Endothelial cell (in vitro differentiated cells): ENCODE measurements at regions not wholly inside any gene's neighbourhood (a gene's known extent, or its start where the extent isn't known, plus 50 kb on each side); places are given as distances from the start of the nearest gene placed in this dataset.

Experiments used
- DNase-seq: peaks from one replicate; pipeline ENCODE4 v3.0.0; 2021; ENCODE audit warnings: low spot score
- H3K27ac Mint-ChIP-seq: one replicate; pipeline ENCODE4 v1.8.0; 2021; ENCODE audit warnings: mixed read lengths, inconsistent platforms; ENCODE audit not compliant: unreplicated experiment
- H3K27me3 Mint-ChIP-seq: one replicate; pipeline ENCODE4 v1.8.0; 2021; ENCODE audit warnings: mild to moderate bottlenecking, moderate library complexity, mixed read lengths, inconsistent platforms; ENCODE audit not compliant: unreplicated experiment
- H3K36me3 Mint-ChIP-seq: one replicate; pipeline ENCODE4 v1.8.0; 2021; ENCODE audit warnings: mild to moderate bottlenecking, low read depth, mixed read lengths, inconsistent platforms; ENCODE audit not compliant: unreplicated experiment
- H3K4me1 Mint-ChIP-seq: one replicate; pipeline ENCODE4 v1.8.0; 2021; ENCODE audit warnings: mild to moderate bottlenecking, mixed read lengths, inconsistent platforms; ENCODE audit not compliant: unreplicated experiment
- H3K4me3 Mint-ChIP-seq: one replicate; pipeline ENCODE4 v1.8.0; 2021; ENCODE audit warnings: mild to moderate bottlenecking, mixed read lengths, inconsistent platforms; ENCODE audit not compliant: unreplicated experiment
- H3K9me3 Mint-ChIP-seq: one replicate; pipeline ENCODE4 v1.8.0; 2021; ENCODE audit warnings: mixed read lengths, inconsistent platforms; ENCODE audit not compliant: unreplicated experiment
- TF ChIP-seq, protein P1 (sequence below): fragments of 200-600 bp; sonication (generic); IDR thresholded peaks from one replicate; pipeline ENCODE4 v1.5.0; 2021; ENCODE audit warnings: antibody characterized with exemption; ENCODE audit not compliant: unreplicated experiment

DNA sequence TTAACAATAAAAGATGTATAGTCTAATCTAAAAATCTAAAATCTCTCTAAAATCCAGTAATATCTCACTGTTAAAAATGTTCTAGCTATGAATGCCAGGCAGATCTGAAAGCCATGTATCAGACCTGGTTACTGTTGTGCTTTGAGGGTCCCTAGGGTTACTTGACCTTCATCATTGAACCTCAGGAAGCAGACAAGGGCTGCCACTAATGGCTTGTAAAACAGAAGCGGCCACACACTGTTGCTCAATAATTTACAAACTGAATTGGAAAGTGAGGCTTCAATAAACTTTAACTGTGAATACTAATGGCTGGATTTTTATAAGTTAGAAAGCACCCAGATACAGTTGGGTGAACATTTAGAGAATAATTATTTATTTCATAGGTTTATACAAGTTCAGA is 198.0 kb upstream of the RPS23 start:
- TF ChIP-seq, protein P1, sequence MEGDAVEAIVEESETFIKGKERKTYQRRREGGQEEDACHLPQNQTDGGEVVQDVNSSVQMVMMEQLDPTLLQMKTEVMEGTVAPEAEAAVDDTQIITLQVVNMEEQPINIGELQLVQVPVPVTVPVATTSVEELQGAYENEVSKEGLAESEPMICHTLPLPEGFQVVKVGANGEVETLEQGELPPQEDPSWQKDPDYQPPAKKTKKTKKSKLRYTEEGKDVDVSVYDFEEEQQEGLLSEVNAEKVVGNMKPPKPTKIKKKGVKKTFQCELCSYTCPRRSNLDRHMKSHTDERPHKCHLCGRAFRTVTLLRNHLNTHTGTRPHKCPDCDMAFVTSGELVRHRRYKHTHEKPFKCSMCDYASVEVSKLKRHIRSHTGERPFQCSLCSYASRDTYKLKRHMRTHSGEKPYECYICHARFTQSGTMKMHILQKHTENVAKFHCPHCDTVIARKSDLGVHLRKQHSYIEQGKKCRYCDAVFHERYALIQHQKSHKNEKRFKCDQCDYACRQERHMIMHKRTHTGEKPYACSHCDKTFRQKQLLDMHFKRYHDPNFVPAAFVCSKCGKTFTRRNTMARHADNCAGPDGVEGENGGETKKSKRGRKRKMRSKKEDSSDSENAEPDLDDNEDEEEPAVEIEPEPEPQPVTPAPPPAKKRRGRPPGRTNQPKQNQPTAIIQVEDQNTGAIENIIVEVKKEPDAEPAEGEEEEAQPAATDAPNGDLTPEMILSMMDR = no peak
- DNase-seq = no peak
- Mint-ChIP-seq H3K4me3 (no peak overlapping the region), H3K9me3 (no peaks in the 10 kb centered on the region), H3K27ac (no peak overlapping the region), H3K36me3 (no peaks in the 10 kb centered on the region), H3K27me3 (peaks cover 1% of the 10 kb centered on the region), H3K4me1 (peaks cover 9% of the 10 kb centered on the region)

DNA sequence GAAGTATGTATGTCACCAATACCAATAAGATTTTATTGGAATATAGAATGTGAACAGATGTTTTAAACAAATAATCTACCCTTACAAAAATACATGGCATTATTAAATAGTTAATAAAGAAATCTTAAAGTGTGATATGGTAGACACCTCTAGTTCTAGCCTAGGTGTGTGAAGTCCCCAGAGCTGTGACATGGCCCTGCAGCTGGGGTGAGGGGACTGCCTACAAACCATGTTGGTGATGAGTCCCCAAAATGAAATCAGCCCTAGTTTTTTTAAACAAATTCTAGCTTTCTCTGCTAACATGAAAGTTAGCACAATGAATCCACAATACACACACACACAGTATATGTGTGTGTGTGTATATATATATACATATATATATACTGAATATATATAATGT is 195.1 kb upstream of the RPS23 start:
- H3K4me1 Mint-ChIP-seq = peaks cover 9% of the 10 kb centered on the region
- H3K27ac Mint-ChIP-seq = no peak overlapping the region
- H3K9me3 Mint-ChIP-seq = no peaks in the 10 kb centered on the region
- TF ChIP-seq, protein P1 = no peak
- H3K4me3 Mint-ChIP-seq = no peak overlapping the region
- peaks cover 1% of the 10 kb centered on the region for H3K27me3 Mint-ChIP-seq
- DNase-seq = no peak
- no peaks in the 10 kb centered on the region for H3K36me3 Mint-ChIP-seq

DNA sequence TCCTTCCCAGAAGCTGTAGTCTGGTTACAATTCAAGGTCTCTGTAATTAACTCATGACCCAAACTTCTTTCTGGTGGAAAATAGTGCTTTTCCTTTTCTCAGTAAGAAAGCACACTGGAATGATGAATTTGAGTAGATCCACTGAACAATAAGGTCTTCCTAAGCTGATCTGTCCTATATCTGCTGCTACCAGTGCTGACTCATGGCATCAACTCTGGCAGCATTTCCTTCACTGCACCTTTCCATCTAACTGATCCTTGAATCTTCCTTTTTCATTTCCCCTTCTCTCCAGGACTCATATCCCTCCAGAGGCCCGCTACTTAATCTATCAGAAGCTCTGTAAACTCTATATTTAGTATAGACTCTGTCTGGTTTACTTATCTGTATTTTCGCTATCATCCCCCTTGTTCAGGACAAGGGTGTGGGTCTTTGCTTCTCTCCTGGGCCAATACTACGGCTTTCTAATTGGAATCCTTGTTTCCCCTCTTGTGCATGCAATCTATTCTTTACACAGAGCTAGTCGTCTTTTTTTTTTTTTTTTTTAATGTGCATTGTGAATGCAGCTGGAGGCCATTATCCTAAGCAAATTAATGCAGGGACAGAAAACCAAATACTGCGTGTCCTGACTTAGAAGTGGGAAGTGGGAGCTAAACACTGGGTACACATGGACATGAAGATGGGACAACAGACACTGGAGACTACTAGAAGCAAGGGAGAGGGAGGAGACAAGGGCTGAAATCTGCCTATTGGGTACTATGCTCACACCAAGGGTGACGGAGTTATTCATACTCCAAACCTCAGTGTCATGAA is 192.2 kb upstream of the RPS23 start:
- no peak overlapping the region for H3K27ac Mint-ChIP-seq

DNA sequence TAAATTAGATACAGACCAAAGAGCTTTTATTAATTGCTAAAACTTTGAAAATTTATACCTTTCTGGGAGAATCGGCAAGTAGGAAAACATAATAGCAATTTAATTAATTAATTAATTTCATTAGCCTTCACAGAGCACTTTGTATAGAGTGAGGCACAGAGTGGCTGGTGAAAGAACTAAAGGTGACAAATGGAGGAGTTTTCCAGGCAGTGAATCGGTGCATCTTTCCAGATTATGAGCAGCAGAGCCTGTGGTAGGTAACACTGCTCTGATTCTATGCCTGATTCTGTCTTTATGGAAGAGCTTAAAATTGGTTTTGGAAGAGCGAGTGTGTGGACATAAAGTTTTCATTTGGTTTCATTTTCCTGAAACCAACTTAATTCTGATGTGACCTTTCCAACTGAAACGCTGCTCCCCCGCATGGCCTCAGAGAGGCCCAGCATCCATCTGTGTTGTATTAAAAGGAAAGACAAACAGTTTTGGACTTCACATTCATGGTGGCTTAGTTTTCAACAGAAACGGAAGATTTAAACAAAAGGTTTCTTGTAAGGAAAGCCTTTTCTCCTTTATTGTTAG is 188.9 kb upstream of the RPS23 start:
- DNase-seq = no peak
- H3K27me3 Mint-ChIP-seq = peaks cover 1% of the 10 kb centered on the region
- TF ChIP-seq, protein P1 = no peak
- no peaks in the 10 kb centered on the region for H3K36me3 Mint-ChIP-seq
- no peak overlapping the region for H3K4me3 Mint-ChIP-seq
- no peak overlapping the region for H3K27ac Mint-ChIP-seq
- H3K4me1 Mint-ChIP-seq = no peaks in the 10 kb centered on the region
- no peaks in the 10 kb centered on the region for H3K9me3 Mint-ChIP-seq

More for the DNA sequence above, 192.2 kb upstream of the RPS23 start:
- Mint-ChIP-seq H3K36me3 (no peaks in the 10 kb centered on the region), H3K4me3 (no peak overlapping the region), H3K4me1 (peaks cover 6% of the 10 kb centered on the region), H3K9me3 (no peaks in the 10 kb centered on the region), H3K27me3 (no peaks in the 10 kb centered on the region)
- TF ChIP-seq, protein P1 = no peak
- no peak for DNase-seq

DNA sequence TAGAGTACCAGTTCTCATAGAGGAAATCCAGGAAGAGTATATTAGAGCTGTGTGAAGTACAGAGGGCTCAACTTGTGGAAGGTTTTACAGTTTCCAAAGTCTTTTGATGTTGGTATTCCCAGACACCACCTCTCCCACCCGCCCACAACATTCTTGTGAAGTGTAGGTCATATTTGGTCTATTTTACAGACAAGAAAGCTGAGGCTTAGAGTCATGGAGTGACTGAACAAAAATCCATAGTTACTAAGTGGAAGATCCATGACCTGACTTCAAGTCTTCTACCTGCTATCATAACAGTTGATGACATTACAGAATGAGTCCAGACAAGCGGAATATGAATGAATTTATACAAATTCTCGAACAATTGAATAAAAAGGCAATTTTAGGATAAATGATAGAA is 187.1 kb upstream of the RPS23 start:
- no peak overlapping the region for H3K4me3 Mint-ChIP-seq
- no peaks in the 10 kb centered on the region for H3K4me1 Mint-ChIP-seq
- H3K27ac Mint-ChIP-seq = no peak overlapping the region
- H3K27me3 Mint-ChIP-seq = peaks cover 1% of the 10 kb centered on the region
- no peak for DNase-seq
- no peaks in the 10 kb centered on the region for H3K36me3 Mint-ChIP-seq
- no peaks in the 10 kb centered on the region for H3K9me3 Mint-ChIP-seq
- TF ChIP-seq, protein P1 = no peak
